Neural progenitor cell (in vitro differentiated cells): ENCODE measurements at regions not wholly inside any gene's neighbourhood (a gene's known extent, or its start where the extent isn't known, plus 50 kb on each side); places are given as distances from the start of the nearest gene placed in this dataset.
"Not testable (repeated sequence)": the region's sequence is repeated elsewhere in the genome, so short reads cannot be mapped to it uniquely, and the experiment has no call there.

ENCODE experiments used
- DNase-seq: peaks from one replicate; pipeline ENCODE4 v3.0.0-alpha.2; 2016; ENCODE audit warnings: low spot score
- H2AFZ ChIP-seq: fragments of 200-600 bp; sonication (generic); replicated peaks from 2 replicates; pipeline ENCODE4 v1.6.1; 2016; ENCODE audit warnings: antibody characterized with exemption
- H3F3A ChIP-seq: fragments of 200-600 bp; sonication (generic); 2 replicates; pipeline ENCODE4 v1.6.1; 2016; ENCODE audit warnings: antibody characterized with exemption, low read depth
- H3K27ac ChIP-seq: fragments of 200-600 bp; sonication (generic); 2 replicates; pipeline ENCODE4 v1.5.1; 2016; ENCODE audit warnings: mild to moderate bottlenecking
- H3K27me3 ChIP-seq: fragments of 200-600 bp; sonication (generic); 2 replicates; pipeline ENCODE4 v1.6.1; 2016; ENCODE audit warnings: mild to moderate bottlenecking, moderate library complexity
- H3K36me3 ChIP-seq: fragments of 200-600 bp; sonication (generic); 2 replicates; pipeline ENCODE4 v1.5.1; 2016
- H3K4me1 ChIP-seq: fragments of 200-600 bp; sonication (generic); 2 replicates; pipeline ENCODE4 v1.6.1; 2016; ENCODE audit warnings: mixed run types
- H3K4me2 ChIP-seq: fragments of 200-600 bp; sonication (generic); 2 replicates; pipeline ENCODE4 v1.6.1; 2016
- H3K4me3 ChIP-seq: fragments of 200-600 bp; sonication (generic); 2 replicates; pipeline ENCODE4 v1.5.1; 2016
- H3K79me2 ChIP-seq: fragments of 200-600 bp; sonication (generic); 2 replicates; pipeline ENCODE4 v1.6.1; 2016; ENCODE audit warnings: low read depth
- H3K9ac ChIP-seq: fragments of 200-600 bp; sonication (generic); 2 replicates; pipeline ENCODE4 v1.6.1; 2016
- H3K9me3 ChIP-seq: fragments of 200-600 bp; sonication (generic); 2 replicates; pipeline ENCODE4 v1.5.1; 2016; ENCODE audit warnings: low read depth
- H4K20me1 ChIP-seq: fragments of 200-600 bp; sonication (generic); 2 replicates; pipeline ENCODE4 v1.6.1; 2016; ENCODE audit warnings: low read depth
- H3K27ac Mint-ChIP-seq: 3 replicates; pipeline ENCODE4 v1.8.0; 2021; ENCODE audit warnings: mixed read lengths
- H3K27me3 Mint-ChIP-seq: 2 replicates; pipeline ENCODE4 v1.8.0; 2022; ENCODE audit warnings: low read depth, mild to moderate bottlenecking, inconsistent platforms, moderate library complexity, mixed read lengths; ENCODE audit not compliant: insufficient read depth
- H3K36me3 Mint-ChIP-seq: 3 replicates; pipeline ENCODE4 v1.8.0; 2021; ENCODE audit warnings: mixed read lengths
- H3K4me1 Mint-ChIP-seq: 3 replicates; pipeline ENCODE4 v1.8.0; 2021; ENCODE audit warnings: mixed read lengths
- H3K4me3 Mint-ChIP-seq: 3 replicates; pipeline ENCODE4 v1.8.0; 2021; ENCODE audit warnings: mild to moderate bottlenecking, moderate library complexity, mixed read lengths
- H3K9me3 Mint-ChIP-seq: 3 replicates; pipeline ENCODE4 v1.8.0; 2020; ENCODE audit warnings: mixed read lengths
- EZH2 ChIP-seq: fragments of 200-600 bp; sonication (generic); IDR thresholded peaks from 2 replicates; pipeline ENCODE4 v1.6.1; 2017; ENCODE audit warnings: antibody characterized with exemption, mild to moderate bottlenecking, moderate library complexity
- EZH2phosphoT487 ChIP-seq: fragments of 200-600 bp; sonication (generic); IDR thresholded peaks from 2 replicates; pipeline ENCODE4 v1.6.1; 2017; ENCODE audit warnings: antibody characterized with exemption
- TF ChIP-seq, protein P1 (sequence below): fragments of 200-600 bp; sonication (generic); IDR thresholded peaks from 2 replicates; pipeline ENCODE4 v1.5.1; 2017; ENCODE audit warnings: antibody characterized with exemption, mild to moderate bottlenecking

DNA sequence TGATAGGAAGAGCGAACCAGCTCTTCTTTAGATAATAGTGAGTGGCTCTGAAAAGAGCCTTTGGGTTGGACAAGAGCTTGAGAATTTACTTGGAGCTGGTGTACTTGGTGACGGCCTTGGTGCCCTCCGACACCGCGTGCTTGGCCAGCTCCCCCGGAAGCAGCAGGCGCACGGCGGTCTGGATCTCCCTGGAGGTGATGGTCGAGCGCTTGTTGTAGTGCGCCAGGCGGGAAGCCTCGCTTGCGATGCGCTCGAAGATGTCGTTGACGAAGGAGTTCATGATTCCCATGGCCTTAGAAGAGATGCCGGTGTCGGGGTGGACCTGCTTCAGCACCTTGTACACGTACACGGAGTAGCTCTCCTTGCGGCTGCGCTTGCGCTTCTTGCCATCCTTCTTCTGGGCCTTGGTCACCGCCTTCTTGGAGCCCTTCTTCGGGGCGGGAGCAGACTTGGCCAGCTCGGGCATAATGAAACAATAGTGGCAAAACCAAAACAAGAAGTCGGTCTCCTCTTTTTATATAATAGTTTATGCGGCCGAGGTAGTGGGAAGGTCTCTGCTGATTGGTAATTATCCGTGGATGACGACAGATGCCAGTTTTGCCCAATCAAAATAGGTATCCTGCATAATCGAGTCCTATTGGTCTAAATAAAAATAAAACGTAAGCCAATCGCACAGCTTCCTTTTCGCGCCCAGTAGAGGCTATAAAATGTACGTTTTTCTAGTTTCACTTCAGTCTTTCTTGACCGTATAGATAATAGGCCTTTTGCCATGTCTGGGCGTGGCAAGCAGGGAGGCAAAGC, 104.6 kb downstream of the OR2B2 start:
- peak overlapping the region; percentile 68 for H3K4me3 ChIP-seq
- peak overlapping the region; percentile 96 for H3K4me2 ChIP-seq
- peaks cover 64% of the 10 kb centered on the region for H3F3A ChIP-seq
- H3K4me1 Mint-ChIP-seq, result peaks cover 31% of the 10 kb centered on the region
- not testable (repeated sequence) for H3K36me3 Mint-ChIP-seq, H3K9ac ChIP-seq, H3K36me3 ChIP-seq, H3K9me3 ChIP-seq, H2AFZ ChIP-seq, H4K20me1 ChIP-seq, H3K27me3 Mint-ChIP-seq, H3K9me3 Mint-ChIP-seq, H3K27me3 ChIP-seq
- peak overlapping the region; percentile 98 for H3K27ac Mint-ChIP-seq
- TF ChIP-seq EZH2, result peak; percentile 36
- peak; percentile 83 for DNase-seq
- peaks cover 36% of the 10 kb centered on the region for H3K4me1 ChIP-seq
- peaks cover 32% of the 10 kb centered on the region for H3K79me2 ChIP-seq
- peak overlapping the region; percentile 67 for H3K27ac ChIP-seq
- peak overlapping the region; percentile 97 for H3K4me3 Mint-ChIP-seq

DNA sequence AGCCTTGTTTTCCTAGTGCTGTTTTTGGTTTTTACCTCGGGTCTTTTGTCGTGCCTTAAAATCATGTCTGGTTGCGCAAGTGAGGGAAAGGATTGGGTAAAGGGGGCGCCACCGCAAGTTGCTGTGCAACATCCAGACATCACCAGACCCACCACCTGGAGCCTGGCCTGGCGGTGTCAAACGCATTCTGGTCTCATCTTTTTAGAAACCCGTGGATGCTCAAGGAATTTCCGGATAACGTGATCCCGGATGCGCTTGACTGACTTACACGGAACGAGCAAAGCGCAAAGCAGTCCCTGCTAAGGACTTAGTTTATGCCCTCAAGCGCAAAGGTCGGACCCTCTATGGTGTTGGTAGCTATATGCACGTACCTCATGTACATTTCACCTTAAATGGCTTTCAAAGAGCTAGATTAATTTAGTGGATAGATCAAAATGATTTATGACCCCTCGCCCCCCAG, 105.2 kb downstream of the OR2B2 start:
- peaks cover 57% of the 10 kb centered on the region for H3F3A ChIP-seq
- peak overlapping the region; percentile 97 for H3K4me3 Mint-ChIP-seq

DNA sequence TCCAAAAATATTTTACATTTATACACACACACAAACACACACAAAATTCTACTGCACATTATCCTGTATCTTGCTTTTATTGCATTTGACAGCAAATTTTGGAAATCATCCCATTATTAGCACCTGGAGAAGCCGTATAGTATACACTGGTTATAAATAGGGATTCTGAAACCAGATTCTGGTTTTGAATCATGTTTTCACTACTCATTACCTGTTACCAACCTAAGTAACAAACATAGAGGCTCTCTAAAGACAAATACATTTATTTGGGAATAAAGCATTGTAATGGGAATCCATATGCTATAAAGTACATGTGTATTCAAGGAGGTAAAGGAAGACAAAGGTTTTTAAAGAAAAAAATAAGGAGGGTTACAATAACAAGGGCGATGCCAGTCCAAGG, 106.8 kb downstream of the OR2B2 start:
- Histone ChIP-seq H3K4me3 (no peak overlapping the region), H3K4me1 (peaks cover 20% of the 10 kb centered on the region), H3K36me3 (no peaks in the 10 kb centered on the region), H3K9me3 (no peaks in the 10 kb centered on the region), H3K27me3 (no peaks in the 10 kb centered on the region), H2AFZ (no peak overlapping the region), H3K9ac (no peak overlapping the region), H3K79me2 (peaks cover 18% of the 10 kb centered on the region), H3K4me2 (no peak overlapping the region), H3F3A (peaks cover 41% of the 10 kb centered on the region), H3K27ac (no peak overlapping the region), H4K20me1 (peaks cover 3% of the 10 kb centered on the region)
- Mint-ChIP-seq H3K4me1 (peaks cover 20% of the 10 kb centered on the region), H3K27ac (no peak overlapping the region), H3K27me3 (peaks cover 2% of the 10 kb centered on the region), H3K36me3 (no peaks in the 10 kb centered on the region), H3K4me3 (peak overlapping the region; percentile 20), H3K9me3 (no peaks in the 10 kb centered on the region)
- TF ChIP-seq EZH2 (no peak), EZH2phosphoT487 (no peak)
- TF ChIP-seq, protein P1, sequence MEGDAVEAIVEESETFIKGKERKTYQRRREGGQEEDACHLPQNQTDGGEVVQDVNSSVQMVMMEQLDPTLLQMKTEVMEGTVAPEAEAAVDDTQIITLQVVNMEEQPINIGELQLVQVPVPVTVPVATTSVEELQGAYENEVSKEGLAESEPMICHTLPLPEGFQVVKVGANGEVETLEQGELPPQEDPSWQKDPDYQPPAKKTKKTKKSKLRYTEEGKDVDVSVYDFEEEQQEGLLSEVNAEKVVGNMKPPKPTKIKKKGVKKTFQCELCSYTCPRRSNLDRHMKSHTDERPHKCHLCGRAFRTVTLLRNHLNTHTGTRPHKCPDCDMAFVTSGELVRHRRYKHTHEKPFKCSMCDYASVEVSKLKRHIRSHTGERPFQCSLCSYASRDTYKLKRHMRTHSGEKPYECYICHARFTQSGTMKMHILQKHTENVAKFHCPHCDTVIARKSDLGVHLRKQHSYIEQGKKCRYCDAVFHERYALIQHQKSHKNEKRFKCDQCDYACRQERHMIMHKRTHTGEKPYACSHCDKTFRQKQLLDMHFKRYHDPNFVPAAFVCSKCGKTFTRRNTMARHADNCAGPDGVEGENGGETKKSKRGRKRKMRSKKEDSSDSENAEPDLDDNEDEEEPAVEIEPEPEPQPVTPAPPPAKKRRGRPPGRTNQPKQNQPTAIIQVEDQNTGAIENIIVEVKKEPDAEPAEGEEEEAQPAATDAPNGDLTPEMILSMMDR, result no peak
- no peak for DNase-seq

More for the DNA sequence above, 105.2 kb downstream of the OR2B2 start:
- Histone ChIP-seq H3K4me2 (peak overlapping the region; percentile 96), H2AFZ (no peak overlapping the region), H3K9me3 (no peaks in the 10 kb centered on the region), H3K27me3 (no peaks in the 10 kb centered on the region), H4K20me1 (peaks cover 6% of the 10 kb centered on the region), H3K4me1 (peaks cover 32% of the 10 kb centered on the region), H3K9ac (no peak overlapping the region), H3K4me3 (peak overlapping the region; percentile 68), H3K36me3 (no peaks in the 10 kb centered on the region), H3K79me2 (peaks cover 32% of the 10 kb centered on the region), H3K27ac (peak overlapping the region; percentile 67)
- peak; percentile 67 for DNase-seq
- peak overlapping the region; percentile 98 for H3K27ac Mint-ChIP-seq
- no peaks in the 10 kb centered on the region for H3K36me3 Mint-ChIP-seq
- TF ChIP-seq, protein P1, result peak; percentile 36
- TF ChIP-seq EZH2 (no peak), EZH2phosphoT487 (peak; percentile 31)
- H3K9me3 Mint-ChIP-seq, result no peaks in the 10 kb centered on the region
- peaks cover 26% of the 10 kb centered on the region for H3K4me1 Mint-ChIP-seq
- peaks cover 2% of the 10 kb centered on the region for H3K27me3 Mint-ChIP-seq

DNA sequence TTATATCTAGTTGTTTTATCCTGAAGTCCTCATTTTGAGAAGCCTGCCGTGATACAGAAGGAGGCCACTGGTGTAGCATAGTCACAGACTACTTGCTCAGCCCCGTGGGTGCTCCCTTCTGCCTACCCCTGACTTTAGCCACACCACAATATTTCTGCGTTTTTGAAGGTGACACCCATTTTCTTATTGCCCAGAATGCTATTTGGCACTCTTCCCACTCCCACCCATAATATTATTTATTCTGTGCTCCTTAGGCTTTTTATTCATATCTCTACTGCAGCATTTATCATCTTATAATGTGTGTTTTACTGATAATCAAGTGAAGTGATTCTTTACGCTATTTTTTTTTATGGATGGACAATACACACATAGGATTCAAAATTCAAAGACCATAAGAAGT, 107.3 kb downstream of the OR2B2 start:
- H3F3A ChIP-seq, result peaks cover 36% of the 10 kb centered on the region
- TF ChIP-seq, protein P1, result no peak
- TF ChIP-seq EZH2phosphoT487 (no peak), EZH2 (no peak)
- H3K27ac ChIP-seq, result no peak overlapping the region
- DNase-seq, result no peak
- no peaks in the 10 kb centered on the region for H3K9me3 ChIP-seq
- H4K20me1 ChIP-seq, result no peaks in the 10 kb centered on the region
- H3K4me2 ChIP-seq, result no peak overlapping the region
- no peak overlapping the region for H3K27ac Mint-ChIP-seq
- peaks cover 20% of the 10 kb centered on the region for H3K4me1 ChIP-seq
- no peaks in the 10 kb centered on the region for H3K27me3 ChIP-seq
- no peaks in the 10 kb centered on the region for H3K36me3 ChIP-seq
- no peak overlapping the region for H3K4me3 ChIP-seq
- H2AFZ ChIP-seq, result no peak overlapping the region
- no peak overlapping the region for H3K9ac ChIP-seq
- peaks cover under 1% of the 10 kb centered on the region for H3K27me3 Mint-ChIP-seq
- H3K4me3 Mint-ChIP-seq, result peak overlapping the region; percentile 19
- H3K4me1 Mint-ChIP-seq, result peaks cover 20% of the 10 kb centered on the region
- H3K9me3 Mint-ChIP-seq, result no peaks in the 10 kb centered on the region
- no peaks in the 10 kb centered on the region for H3K36me3 Mint-ChIP-seq
- H3K79me2 ChIP-seq, result peaks cover 13% of the 10 kb centered on the region
